ENCODE measurements at regions not wholly inside any gene's neighbourhood (a gene's known extent, or its start where the extent isn't known, plus 50 kb on each side); places are given as distances from the start of the nearest gene placed in this dataset.

DNA sequence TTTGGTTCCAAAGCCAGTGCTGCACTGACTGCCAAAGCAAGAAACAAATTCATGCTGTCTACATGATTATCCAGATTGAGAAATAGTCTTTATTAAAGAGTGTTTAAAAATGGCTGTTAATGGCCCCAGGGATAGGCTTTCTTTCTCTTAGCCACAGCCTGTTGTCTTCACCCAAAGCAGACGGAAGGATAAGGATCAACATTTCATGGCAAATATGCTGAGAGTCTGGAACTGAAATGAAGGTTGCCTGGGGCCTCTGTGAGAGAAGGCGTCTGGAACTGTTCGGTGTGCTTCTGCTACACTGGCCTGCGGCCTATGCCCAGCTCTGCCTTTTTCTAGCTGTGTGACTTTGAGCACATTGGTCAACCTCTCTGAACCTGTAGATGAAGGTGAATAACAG, 373.0 kb upstream of the ZFP64 start:
- TF ChIP-seq, protein P1, sequence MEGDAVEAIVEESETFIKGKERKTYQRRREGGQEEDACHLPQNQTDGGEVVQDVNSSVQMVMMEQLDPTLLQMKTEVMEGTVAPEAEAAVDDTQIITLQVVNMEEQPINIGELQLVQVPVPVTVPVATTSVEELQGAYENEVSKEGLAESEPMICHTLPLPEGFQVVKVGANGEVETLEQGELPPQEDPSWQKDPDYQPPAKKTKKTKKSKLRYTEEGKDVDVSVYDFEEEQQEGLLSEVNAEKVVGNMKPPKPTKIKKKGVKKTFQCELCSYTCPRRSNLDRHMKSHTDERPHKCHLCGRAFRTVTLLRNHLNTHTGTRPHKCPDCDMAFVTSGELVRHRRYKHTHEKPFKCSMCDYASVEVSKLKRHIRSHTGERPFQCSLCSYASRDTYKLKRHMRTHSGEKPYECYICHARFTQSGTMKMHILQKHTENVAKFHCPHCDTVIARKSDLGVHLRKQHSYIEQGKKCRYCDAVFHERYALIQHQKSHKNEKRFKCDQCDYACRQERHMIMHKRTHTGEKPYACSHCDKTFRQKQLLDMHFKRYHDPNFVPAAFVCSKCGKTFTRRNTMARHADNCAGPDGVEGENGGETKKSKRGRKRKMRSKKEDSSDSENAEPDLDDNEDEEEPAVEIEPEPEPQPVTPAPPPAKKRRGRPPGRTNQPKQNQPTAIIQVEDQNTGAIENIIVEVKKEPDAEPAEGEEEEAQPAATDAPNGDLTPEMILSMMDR (IDR thresholded peaks at IDR 0.05) = no peak
- Histone ChIP-seq H3K36me3 (no peaks in the 10 kb centered on the region), H3K4me3 (no peak overlapping the region), H3K27me3 (no peaks in the 10 kb centered on the region), H3K4me1 (no peaks in the 10 kb centered on the region), H3K9me3 (peaks cover 0 to 5% (median 0%) of the 10 kb centered on the region in 3 donors), H3K27ac (no peak overlapping the region)
- DNase-seq = no peak
- intact Hi-C loops (cut with DNase I; ENCODE audit: low total_unique reads) = no loop called here

DNA sequence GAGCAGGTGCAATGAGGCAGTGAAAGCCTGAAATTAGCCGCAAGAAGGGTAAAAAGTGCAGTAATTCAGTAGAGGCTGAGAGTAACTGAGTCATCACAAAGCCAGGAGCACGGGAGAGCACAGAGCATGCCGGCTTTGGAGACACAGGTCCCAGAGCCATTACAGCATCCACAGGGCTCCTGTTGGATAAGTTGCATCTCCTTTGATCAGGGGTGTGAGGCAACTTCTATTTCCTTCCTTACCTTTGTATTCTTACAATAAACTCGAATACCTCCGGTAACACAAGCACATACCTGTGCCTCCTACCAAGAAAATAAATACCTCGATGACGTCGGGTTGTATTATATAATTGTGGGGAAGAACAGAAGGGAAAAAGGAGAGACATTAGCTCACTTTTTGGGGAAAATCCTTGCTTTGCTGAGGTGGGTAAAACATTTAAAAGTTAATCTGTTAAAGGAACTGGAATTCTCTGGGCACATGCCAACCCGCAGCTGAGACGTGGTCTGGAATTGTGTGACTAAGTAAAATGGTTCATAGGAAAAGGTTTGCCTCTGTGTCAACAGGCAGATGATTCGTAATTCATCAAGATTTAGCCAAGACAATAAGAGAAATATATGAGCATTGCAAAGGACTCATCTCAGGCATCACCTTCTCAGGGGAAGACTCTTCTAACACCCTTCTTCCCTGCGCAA, 360.7 kb upstream of the ZFP64 start:
- Histone ChIP-seq H3K4me3 (no peak overlapping the region), H3K36me3 (no peaks in the 10 kb centered on the region), H3K27me3 (no peaks in the 10 kb centered on the region), H3K4me1 (no peaks in the 10 kb centered on the region), H3K27ac (no peak overlapping the region), H3K9me3 (no peaks in the 10 kb centered on the region)
- DNase-seq = no peak
- intact Hi-C loops (cut with DNase I; ENCODE audit: low total_unique reads) = no loop called here
- TF ChIP-seq, protein P1 (IDR thresholded peaks at IDR 0.05) = no peak

DNA sequence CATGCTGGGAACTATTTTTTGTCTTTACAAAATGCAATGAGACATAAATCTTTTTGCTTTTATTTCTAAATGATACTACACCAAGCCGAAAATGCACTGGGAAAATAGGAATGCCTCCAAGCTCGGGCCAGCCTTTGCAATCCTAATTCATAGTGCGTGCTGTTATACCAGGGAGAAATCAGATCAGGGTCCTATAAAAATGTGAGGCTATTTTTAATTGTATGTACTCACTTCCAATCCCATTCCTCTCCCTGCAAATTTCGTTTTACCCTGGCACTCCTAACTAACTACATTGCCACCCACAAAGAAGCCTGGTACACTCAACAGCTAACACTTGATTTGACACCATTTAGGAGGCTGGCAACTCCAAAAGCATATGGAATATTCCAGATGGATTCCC, 350.6 kb upstream of the ZFP64 start:
- TF ChIP-seq, protein P1 (IDR thresholded peaks at IDR 0.05) = no peak
- Histone ChIP-seq H3K4me3 (no peak overlapping the region), H3K4me1 (no peaks in the 10 kb centered on the region), H3K27me3 (no peaks in the 10 kb centered on the region), H3K27ac (no peak overlapping the region), H3K36me3 (no peaks in the 10 kb centered on the region), H3K9me3 (no peaks in the 10 kb centered on the region)
- intact Hi-C loops (cut with DNase I; ENCODE audit: low total_unique reads) = no loop called here
- DNase-seq = no peak

DNA sequence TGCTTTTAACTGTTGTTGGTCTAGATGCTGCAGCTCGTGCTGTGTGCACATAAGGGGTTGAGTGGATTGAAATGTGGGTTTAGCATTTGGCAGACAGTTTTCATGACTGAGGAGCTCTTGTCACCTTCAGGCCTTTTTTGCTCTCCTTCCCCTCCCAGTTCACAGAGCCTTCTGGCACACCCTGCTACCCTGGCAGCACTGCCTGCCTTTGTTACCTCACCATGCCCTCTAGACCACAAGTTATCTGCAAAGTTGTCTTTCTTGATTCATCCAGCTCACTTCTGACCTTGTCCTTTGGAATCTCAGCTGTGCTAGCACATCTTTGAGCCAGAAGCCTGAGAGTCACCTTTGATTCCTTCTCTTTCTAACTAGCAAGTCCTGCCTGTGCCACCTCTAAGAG, 348.9 kb upstream of the ZFP64 start:
- no peaks in the 10 kb centered on the region for H3K36me3 ChIP-seq
- TF ChIP-seq, protein P1 (IDR thresholded peaks at IDR 0.05) = no peak
- intact Hi-C loops (cut with DNase I; ENCODE audit: low total_unique reads) = no loop called here
- H3K9me3 ChIP-seq = no peaks in the 10 kb centered on the region
- no peak for DNase-seq
- H3K27ac ChIP-seq = no peak overlapping the region
- no peak overlapping the region for H3K4me3 ChIP-seq
- no peaks in the 10 kb centered on the region for H3K4me1 ChIP-seq
- H3K27me3 ChIP-seq = no peaks in the 10 kb centered on the region

DNA sequence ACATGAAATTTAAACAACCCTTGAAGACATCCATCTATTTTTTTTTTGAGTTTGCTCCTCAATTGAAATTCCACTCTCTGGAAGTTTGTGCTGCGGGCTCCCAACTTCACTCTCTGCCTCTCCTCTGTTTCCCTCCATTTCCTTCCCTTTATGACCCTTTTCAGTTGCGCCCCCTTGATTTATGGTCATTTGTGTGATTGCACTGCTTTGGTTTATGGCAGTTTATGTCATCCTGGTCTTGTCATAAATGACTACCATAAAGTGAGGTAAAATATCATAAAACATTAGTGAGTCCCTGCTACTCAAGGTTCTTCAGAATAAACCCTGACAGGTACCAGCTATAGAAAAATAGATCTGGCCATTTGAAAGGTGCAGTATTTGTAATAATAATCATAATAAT, 348.3 kb upstream of the ZFP64 start:
- Histone ChIP-seq H3K27me3 (no peaks in the 10 kb centered on the region), H3K27ac (no peak overlapping the region), H3K9me3 (no peaks in the 10 kb centered on the region), H3K4me3 (no peak overlapping the region), H3K4me1 (no peaks in the 10 kb centered on the region), H3K36me3 (no peaks in the 10 kb centered on the region)
- TF ChIP-seq, protein P1 (IDR thresholded peaks at IDR 0.05) = no peak
- no peak for DNase-seq
- intact Hi-C loops (cut with DNase I; ENCODE audit: low total_unique reads) = no loop called here

Measured in tibial artery (tissue), 4 donors.